ENCODE measurements at regions not wholly inside any gene's neighbourhood (a gene's known extent, or its start where the extent isn't known, plus 50 kb on each side); places are given as distances from the start of the nearest gene placed in this dataset.

GRCh38 chr5:133682451-133682850 is 70.1 kb upstream of the FSTL4 start:
- dilution Hi-C loops (cut with MboI; ENCODE audit: extremely low pct_ligation_motif_present, low sequenced_read_pairs) = no loop called here
- Histone ChIP-seq H3K9ac (ENCODE audit: control insufficient read depth, extremely low read depth, insufficient read depth, low read length) (no peak overlapping the region), H3K4me3 (ENCODE audit: control insufficient read depth in 2 of 3, extremely low read depth in 1 of 3, insufficient read depth in 2 of 3, low read depth in 1 of 3, low read length in 3 of 3) (no peak overlapping the region), H3K27me3 (ENCODE audit: control insufficient read depth, extremely low read depth, insufficient read depth, low read length) (peaks cover 5% of the 10 kb centered on the region), H3K4me2 (ENCODE audit: control insufficient read depth, extremely low read depth, insufficient read depth, low read depth, low read length) (no peak overlapping the region), H3K9me3 (ENCODE audit: control insufficient read depth, low read depth, low read length) (no peaks in the 10 kb centered on the region), H3K36me3 (ENCODE audit: control insufficient read depth in 2 of 2, extremely low read depth in 1 of 2, insufficient read depth in 2 of 2, low read length in 2 of 2) (no peaks in the 10 kb centered on the region), H3K9me1 (ENCODE audit: control insufficient read depth, extremely low read depth, insufficient read depth, low read length) (no peaks in the 10 kb centered on the region), H2AFZ (ENCODE audit: control insufficient read depth, low read length) (no peak overlapping the region), H4K20me1 (ENCODE audit: control insufficient read depth, extremely low read depth, insufficient read depth, low read length) (no peaks in the 10 kb centered on the region), H3K27ac (ENCODE audit: control insufficient read depth, insufficient read depth, low read length) (no peak overlapping the region), H3K79me2 (ENCODE audit: control insufficient read depth, insufficient read depth, low read length) (no peaks in the 10 kb centered on the region), H3K4me1 (ENCODE audit: control insufficient read depth, extremely low read depth, insufficient read depth, low read length) (peaks cover 12% of the 10 kb centered on the region)
- TF ChIP-seq EZH2 (IDR thresholded peaks at IDR 0.05; ENCODE audit: low read length) (no peak), CTCF (optimal IDR thresholded peaks at IDR 0.05 in 1 of 3, IDR thresholded peaks at IDR 0.05 in 1 of 3, conservative IDR thresholded peaks at IDR 0.05 in 1 of 3; ENCODE audit: extremely low read depth in 1 of 3, insufficient read depth in 2 of 3, low read length in 3 of 3) (no peak)
- no peak for DNase-seq (ENCODE audit: low read depth, low spot score)
- no peak for FAIRE-seq

GRCh38 chr5:133681896-133682295 is 69.6 kb upstream of the FSTL4 start:
- Histone ChIP-seq H4K20me1 (ENCODE audit: control insufficient read depth, extremely low read depth, insufficient read depth, low read length) (no peaks in the 10 kb centered on the region), H3K4me1 (ENCODE audit: control insufficient read depth, extremely low read depth, insufficient read depth, low read length) (peaks cover 6% of the 10 kb centered on the region), H2AFZ (ENCODE audit: control insufficient read depth, low read length) (no peak overlapping the region), H3K9me3 (ENCODE audit: control insufficient read depth, low read depth, low read length) (no peaks in the 10 kb centered on the region), H3K79me2 (ENCODE audit: control insufficient read depth, insufficient read depth, low read length) (no peaks in the 10 kb centered on the region), H3K9ac (ENCODE audit: control insufficient read depth, extremely low read depth, insufficient read depth, low read length) (no peak overlapping the region), H3K4me3 (ENCODE audit: control insufficient read depth in 2 of 3, extremely low read depth in 1 of 3, insufficient read depth in 2 of 3, low read depth in 1 of 3, low read length in 3 of 3) (no peak overlapping the region), H3K36me3 (ENCODE audit: control insufficient read depth in 2 of 2, extremely low read depth in 1 of 2, insufficient read depth in 2 of 2, low read length in 2 of 2) (no peaks in the 10 kb centered on the region), H3K27ac (ENCODE audit: control insufficient read depth, insufficient read depth, low read length) (no peak overlapping the region), H3K27me3 (ENCODE audit: control insufficient read depth, extremely low read depth, insufficient read depth, low read length) (peaks cover 5% of the 10 kb centered on the region), H3K4me2 (ENCODE audit: control insufficient read depth, extremely low read depth, insufficient read depth, low read depth, low read length) (no peak overlapping the region), H3K9me1 (ENCODE audit: control insufficient read depth, extremely low read depth, insufficient read depth, low read length) (no peaks in the 10 kb centered on the region)
- dilution Hi-C loops (cut with MboI; ENCODE audit: extremely low pct_ligation_motif_present, low sequenced_read_pairs) = no loop called here
- TF ChIP-seq EZH2 (IDR thresholded peaks at IDR 0.05; ENCODE audit: low read length) (no peak), CTCF (optimal IDR thresholded peaks at IDR 0.05 in 1 of 3, IDR thresholded peaks at IDR 0.05 in 1 of 3, conservative IDR thresholded peaks at IDR 0.05 in 1 of 3; ENCODE audit: extremely low read depth in 1 of 3, insufficient read depth in 2 of 3, low read length in 3 of 3) (no peak)
- DNase-seq (ENCODE audit: low read depth, low spot score) (no peak), FAIRE-seq (no peak)
